GM21367 (cell line): ENCODE measurements at regions not wholly inside any gene's neighbourhood (a gene's known extent, or its start where the extent isn't known, plus 50 kb on each side); places are given as distances from the start of the nearest gene placed in this dataset.
"Not testable (repeated sequence)": the region's sequence is repeated elsewhere in the genome, so short reads cannot be mapped to it uniquely, and the experiment has no call there.

Experiments
- ATAC-seq: cut with Tn5 transposase; IDR thresholded peaks from one replicate; pipeline ENCODE4 v1.9.1; 2021; ENCODE audit not compliant: unreplicated experiment

DNA sequence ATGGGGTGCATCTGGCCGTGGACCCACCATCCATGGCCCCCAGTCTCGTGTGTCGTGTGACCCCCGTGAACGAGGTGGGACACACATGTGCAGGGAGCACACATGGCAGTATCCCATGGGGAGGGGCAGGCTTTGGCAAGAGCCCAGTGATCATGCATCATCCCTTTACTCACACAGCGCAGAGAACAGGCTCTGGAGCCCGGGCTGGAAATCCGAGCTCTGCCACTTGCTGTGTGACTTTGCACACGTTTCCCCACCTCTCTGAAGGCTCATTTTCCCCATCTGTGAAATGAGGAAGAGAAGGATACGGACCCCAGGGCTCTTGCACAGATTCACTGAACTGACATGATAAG lies 119.9 kb downstream of the PHETA1 start:
- ATAC-seq, result no peak

GRCh38 chr12:111248236-111249017 lies 120.5 kb downstream of the PHETA1 start:
- ATAC-seq, result no peak

DNA sequence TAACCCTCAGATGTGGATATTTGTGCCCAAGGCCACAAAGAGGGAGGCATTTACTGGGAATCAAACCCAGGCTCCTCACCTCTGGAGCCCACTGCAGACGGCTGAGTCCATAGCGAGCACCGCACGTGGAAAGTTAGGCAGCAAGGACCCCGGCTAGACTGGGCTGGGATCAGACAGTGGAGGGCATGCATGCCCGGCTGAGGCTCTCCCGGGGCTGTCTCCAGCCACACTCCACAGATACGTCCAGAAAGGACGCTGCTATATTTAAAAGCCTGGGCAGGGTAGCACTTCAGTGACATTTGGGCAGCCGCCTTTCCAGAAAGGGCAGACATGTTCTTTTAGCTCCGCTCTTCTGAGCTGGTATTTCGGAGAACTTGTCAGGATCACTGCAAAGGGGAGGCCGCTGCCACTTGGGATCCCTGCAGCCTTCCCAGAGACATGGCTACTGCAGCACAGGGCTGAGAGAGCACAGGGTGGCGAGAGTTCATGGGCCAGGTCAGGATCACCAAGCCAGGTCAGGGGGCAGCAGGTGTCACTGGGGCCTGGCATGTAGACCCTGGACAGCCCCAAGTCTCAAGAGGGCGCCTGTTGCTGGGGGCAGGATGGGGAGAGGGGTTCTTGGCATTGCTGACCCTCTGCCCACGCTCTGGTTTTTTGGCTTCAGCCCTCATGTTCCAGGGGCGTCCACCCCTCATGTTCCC lies 121.7 kb downstream of the PHETA1 start:
- no peak for ATAC-seq

GRCh38 chr12:111246477-111247011 lies 122.4 kb downstream of the PHETA1 start:
- no peak for ATAC-seq

DNA sequence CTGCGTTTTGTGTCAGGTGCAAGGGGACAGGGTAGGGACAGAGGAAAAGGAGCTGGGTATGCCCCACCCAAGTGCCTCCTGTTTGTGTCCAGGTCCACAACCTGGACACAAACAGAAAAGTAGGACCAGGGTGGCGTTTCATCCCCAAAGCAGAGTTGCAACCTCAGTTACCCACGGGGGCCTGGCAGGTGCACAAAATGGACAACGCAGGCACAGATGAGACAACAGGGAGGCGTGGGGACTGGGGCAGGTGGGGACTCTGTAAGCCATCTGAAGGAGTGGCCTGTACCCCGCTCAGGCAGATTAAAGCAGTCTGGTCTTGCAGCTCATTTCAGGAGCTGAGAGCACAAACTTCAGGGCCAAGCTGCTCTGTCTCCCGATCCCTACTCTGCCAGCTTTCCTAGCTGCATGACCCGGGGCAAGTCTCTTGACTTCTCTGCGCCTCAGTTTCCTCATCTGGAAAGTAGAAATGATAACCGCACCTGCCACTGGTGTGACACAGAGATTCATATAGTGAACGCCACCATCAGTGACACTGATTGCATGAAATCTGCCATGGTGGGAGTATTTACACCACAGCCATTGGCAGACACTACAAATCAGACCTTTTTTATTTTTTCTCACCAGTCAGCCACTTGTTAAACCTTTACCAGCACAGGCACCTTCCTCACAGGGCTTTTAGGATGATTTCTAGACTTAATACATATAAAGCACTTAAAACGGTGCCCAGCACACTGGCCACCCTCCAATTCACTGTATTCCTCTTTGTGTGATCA lies 123.0 kb downstream of the PHETA1 start:
- no peak for ATAC-seq

DNA sequence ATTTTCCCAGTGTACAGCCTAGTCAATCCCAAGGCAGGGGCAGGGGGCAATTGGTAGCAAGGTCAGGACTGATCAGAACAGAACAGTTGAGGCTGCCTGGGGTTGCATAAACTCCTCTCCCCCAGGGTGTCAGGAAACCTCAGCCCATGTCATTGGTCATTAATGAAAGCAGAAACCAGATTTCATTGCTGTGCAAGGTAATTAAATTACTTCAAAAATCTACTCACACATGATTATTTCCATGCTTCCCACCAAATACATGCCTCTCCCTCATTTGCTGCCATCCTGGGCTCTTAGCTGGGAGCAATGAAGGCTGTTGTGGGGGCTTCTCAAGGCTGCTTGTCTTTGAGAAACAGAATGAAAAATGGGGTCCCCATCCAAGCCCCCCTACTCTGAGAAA lies 124.2 kb downstream of the PHETA1 start:
- no peak for ATAC-seq

DNA sequence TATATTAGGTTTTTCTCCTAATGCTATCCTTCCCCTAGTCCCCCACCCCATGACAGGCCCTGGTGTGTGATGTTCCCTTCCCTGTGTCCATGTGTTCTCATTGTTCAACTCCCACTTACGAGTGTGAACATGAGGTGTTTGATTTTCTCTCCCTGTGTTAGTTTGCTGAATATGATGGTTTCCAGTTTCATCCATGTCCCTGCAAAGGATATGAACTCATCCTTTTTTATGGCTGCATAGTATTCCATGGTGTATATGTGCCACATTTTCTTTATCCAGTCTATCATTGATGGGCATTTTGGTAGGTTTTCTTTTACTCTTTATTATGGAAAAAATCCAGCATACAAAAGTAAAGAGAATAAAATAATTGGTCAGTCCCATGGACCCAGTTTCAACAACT lies 126.1 kb downstream of the PHETA1 start:
- ATAC-seq, result not testable (repeated sequence)

- no peak for ATAC-seq
These were observed 126.7 kb downstream of the PHETA1 start for GRCh38 chr12:111242184-111242583.

- ATAC-seq, result no peak
These were observed 128.5 kb downstream of the PHETA1 start for GRCh38 chr12:111240374-111240773.

DNA sequence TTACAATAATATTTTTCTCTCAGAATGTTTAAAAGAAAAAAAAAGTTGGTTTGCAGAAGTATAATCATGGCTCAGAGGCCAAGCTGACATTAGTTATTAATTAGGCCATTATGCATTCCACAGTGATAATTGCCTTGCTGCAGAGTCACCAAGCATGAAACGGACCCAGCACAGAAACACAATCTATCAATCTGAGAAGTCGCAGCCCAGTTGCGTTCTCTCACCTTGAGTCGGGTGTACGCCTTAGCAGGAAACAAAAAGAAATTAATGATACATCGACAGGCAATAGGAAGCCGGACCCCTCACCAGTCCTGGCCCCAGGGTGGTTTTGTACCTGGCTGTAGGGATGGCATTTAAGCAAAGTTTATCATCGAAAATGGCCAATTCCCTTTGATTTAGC lies 129.7 kb downstream of the PHETA1 start:
- ATAC-seq, result no peak

GRCh38 chr12:111238075-111238734 lies 130.7 kb downstream of the PHETA1 start:
- ATAC-seq, result no peak

GRCh38 chr12:111234491-111234890 lies 134.4 kb downstream of the PHETA1 start:
- ATAC-seq, result not testable (repeated sequence)

- ATAC-seq, result no peak
These were observed 135.1 kb downstream of the PHETA1 start for GRCh38 chr12:111233786-111234185.

DNA sequence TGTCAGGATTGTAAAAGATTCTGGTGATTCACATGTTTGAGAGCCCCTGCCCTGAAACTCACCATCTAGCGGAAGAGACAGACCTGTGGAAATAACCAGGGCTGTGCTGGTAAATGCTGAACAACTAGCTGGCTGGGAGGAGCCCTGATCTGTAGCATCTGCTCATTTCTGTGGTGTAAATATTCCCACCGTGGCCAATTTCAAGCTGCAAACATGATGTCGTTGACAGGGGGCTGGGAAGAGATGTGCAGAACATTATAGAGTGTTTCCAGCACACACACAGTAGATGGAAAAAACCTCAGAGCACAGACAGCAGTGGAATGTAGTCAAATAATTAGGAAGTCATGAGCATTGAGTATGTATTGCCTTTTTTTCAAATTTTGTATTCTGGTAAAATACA lies 138.2 kb downstream of the PHETA1 start:
- no peak for ATAC-seq

GRCh38 chr12:111228916-111229666 lies 139.8 kb downstream of the PHETA1 start:
- ATAC-seq, result no peak

DNA sequence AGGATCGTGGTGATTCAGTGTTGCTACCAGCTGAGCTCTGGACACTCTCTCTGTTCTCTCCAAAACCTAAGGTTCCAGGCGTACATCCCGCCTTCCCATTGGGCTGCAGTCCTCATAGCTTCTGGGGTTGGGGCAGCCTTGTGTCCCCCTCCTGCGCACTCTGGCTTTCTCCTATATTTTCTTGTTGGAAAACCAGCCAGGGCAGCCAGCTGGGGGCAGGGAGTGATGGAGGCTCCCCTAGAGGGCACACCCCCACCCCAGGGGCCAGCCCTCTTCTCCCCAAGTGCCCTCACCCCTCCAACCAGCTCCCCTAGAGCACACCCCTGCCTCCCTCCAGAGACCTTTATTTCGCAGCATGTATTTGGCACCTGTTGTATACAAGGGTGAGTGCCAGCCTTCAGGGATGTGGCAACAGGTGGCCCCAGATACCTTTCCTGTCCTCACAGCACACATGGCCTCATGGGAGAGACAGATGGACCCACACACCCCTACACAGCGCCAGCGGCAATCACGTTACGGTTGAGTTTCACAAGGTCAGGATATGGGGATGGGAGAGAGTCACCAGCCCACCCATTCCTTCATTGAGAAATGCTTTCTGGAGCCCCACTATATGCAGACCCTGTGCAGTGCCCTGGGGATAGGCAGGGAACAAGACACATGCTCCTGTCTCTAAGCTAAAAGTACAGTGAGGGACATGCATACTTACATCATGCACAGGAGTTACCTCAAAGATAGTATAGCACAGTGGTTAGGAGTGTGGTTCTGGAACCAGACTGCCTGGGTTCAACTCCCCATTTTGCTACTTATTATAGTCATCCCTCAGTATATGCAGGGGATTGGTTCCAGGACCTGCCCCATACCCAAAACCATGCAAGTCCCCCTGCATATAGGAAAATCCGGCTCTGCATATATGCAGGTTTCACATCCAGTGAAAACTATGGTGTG lies 141.1 kb downstream of the PHETA1 start:
- ATAC-seq, result no peak

- no peak for ATAC-seq
These were observed 142.2 kb downstream of the PHETA1 start for GRCh38 chr12:111226680-111227079.

- ATAC-seq, result no peak
These were observed 143.6 kb downstream of the PHETA1 start for GRCh38 chr12:111225307-111225706.
